ENCODE measurements at regions not wholly inside any gene's neighbourhood (a gene's known extent, or its start where the extent isn't known, plus 50 kb on each side); places are given as distances from the start of the nearest gene placed in this dataset.

DNA sequence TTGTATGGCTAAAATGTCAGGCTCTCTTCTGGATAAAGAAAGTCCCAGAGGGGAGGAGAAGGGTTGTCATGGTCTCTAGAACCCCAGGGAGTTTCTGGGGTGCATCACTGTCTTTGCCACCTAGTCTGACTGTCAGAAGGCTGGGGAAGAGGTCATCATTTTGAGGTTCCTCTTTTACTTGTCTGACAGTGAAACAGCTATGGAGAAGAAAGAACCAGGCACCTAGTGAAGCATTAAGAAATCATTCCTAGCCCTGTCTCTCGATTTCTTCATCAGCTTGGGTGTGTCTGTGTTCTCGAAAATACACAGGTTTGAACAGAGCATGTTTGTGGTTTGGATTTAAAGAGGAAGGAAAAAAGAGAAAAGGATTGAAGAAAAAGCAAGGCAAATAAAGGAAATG is 158.7 kb upstream of the LRIG3 start:
- TF ChIP-seq, protein P1, sequence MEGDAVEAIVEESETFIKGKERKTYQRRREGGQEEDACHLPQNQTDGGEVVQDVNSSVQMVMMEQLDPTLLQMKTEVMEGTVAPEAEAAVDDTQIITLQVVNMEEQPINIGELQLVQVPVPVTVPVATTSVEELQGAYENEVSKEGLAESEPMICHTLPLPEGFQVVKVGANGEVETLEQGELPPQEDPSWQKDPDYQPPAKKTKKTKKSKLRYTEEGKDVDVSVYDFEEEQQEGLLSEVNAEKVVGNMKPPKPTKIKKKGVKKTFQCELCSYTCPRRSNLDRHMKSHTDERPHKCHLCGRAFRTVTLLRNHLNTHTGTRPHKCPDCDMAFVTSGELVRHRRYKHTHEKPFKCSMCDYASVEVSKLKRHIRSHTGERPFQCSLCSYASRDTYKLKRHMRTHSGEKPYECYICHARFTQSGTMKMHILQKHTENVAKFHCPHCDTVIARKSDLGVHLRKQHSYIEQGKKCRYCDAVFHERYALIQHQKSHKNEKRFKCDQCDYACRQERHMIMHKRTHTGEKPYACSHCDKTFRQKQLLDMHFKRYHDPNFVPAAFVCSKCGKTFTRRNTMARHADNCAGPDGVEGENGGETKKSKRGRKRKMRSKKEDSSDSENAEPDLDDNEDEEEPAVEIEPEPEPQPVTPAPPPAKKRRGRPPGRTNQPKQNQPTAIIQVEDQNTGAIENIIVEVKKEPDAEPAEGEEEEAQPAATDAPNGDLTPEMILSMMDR (conservative IDR thresholded peaks at IDR 0.05 in 1 of 2, IDR thresholded peaks at IDR 0.05 in 1 of 2; ENCODE audit: low read depth in 1 of 2, low read length in 2 of 2) = no peak
- TF ChIP-seq EZH2 (IDR thresholded peaks at IDR 0.05; ENCODE audit: low read length, missing control alignments) = no peak
